HG02610 (cell line): ENCODE measurements at regions not wholly inside any gene's neighbourhood (a gene's known extent, or its start where the extent isn't known, plus 50 kb on each side); places are given as distances from the start of the nearest gene placed in this dataset.

Experiments used
- ATAC-seq: cut with Tn5 transposase; IDR thresholded peaks from one replicate; pipeline ENCODE4 v1.9.1; 2021; ENCODE audit warnings: mild to moderate bottlenecking, moderate library complexity; ENCODE audit not compliant: unreplicated experiment

GRCh38 chr2:67851016-67851415, 211.8 kb downstream of the C1D start:
- ATAC-seq = no peak

GRCh38 chr2:67851956-67852824, 210.6 kb downstream of the C1D start:
- no peak for ATAC-seq

DNA sequence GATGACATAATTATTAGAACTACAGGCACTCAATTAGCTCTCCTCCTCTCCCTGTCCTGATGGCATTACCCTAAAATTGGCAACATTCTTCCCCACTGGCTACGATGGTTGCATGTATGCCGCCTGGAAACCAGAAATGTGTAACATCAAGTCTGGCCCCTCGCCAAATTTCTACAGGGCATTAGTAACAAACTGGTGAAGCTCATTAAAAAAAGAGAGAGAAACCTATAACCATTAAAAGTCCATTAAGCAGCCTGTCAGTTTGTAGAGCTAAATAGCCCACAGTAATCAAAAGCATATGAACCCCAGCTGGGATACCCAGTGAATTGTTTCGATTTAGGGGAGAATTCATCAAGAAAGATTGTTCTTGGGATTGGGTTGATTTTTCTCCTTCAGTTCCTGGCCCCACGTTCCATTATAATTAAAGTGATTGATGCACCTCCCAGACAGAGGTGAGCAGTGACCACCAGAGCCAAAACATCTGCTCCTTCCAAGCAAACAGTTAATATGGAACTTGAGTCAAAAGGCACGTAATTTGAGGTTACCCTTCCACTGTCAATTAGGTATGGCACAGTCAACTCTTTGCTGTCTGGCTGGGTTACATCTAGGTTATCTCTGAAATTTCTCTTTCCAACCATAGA, 208.6 kb downstream of the C1D start:
- ATAC-seq = no peak

- ATAC-seq = no peak
Measured at GRCh38 chr2:67854798-67855197, 208.0 kb downstream of the C1D start.

- ATAC-seq = no peak
Measured at GRCh38 chr2:67856866-67857265, 205.9 kb downstream of the C1D start.

DNA sequence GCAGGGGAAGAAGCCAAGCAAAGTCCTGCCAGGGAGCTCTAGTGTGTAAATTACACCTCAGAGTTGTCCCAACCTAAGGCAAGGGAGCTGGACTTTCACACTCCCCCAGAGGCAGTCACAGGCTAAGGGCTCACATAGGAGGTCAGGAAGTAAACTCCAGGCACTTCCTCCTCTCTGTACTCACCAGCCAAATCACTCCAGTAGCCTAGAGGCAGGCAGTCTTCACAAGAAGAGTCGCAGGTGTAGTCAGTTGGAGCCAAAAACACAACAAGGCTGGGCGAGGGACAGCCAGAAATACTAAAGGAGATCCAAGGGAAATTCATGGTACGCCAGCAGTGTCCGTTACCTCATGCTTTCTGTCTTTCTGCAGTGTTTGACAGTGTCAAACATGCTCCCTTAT, 205.0 kb downstream of the C1D start:
- no peak for ATAC-seq

DNA sequence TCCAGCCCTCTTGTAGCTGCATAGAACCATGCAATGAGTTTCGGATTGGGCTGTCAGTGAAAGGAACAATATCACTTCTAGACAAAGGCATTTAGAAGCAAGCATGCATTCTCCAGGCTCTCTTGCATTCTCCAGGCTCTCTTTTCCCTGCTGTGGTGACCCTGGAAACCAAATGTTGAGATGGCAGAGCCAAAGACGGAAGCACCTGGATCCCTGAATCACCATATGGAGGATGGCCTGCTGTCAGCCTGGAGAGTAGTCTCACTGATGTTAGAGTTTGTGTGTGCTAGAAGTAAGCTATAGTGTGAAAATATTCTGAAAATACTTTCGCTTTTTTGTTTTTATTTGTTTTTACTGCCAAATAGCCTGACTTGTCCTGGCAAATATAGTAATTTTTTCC, 203.9 kb downstream of the C1D start:
- ATAC-seq = no peak

- no peak for ATAC-seq
Measured at GRCh38 chr2:67865917-67866316, 196.9 kb downstream of the C1D start.

GRCh38 chr2:67867735-67868134, 195.1 kb downstream of the C1D start:
- ATAC-seq = no peak

GRCh38 chr2:67871686-67872412, 191.0 kb downstream of the C1D start:
- no peak for ATAC-seq

DNA sequence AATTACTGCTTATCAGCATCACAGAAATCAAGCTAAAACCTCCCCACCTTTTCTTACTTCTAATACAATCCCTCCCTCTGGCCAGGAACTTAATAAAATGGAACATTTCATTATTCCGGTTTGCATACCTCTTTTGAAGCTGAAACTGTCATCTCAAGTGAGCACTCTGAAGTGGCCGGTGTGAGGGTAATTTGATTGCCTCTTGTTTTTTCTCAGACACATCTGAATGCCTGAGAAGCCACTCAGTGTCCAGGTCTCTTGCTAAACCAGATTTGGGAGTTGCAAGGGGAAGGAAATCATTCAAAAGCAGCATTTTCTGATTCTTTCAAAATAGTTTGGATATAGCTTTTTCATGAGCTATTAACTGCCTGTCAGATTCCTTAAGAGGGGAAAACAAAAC, 190.3 kb downstream of the C1D start:
- no peak for ATAC-seq

DNA sequence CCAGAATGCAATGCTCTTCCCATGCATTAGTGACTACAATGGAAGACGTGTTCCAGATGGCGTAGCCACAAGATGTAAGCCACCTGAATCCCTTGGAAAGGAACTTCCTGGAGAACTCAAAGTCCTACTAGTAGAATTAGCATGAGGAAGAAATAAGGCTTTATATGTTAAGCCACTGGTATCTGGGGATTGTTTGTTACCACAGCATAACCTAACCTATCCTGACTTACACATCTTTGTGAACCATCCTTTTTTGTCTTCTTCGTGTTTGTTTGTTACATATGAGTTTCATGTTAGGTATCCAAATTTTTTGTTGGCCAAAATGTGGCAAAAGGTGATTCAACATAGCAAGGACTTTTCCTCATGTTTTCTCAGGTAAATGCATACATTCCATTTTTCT, 188.9 kb downstream of the C1D start:
- no peak for ATAC-seq

GRCh38 chr2:67876176-67876575, 186.6 kb downstream of the C1D start:
- no peak for ATAC-seq

DNA sequence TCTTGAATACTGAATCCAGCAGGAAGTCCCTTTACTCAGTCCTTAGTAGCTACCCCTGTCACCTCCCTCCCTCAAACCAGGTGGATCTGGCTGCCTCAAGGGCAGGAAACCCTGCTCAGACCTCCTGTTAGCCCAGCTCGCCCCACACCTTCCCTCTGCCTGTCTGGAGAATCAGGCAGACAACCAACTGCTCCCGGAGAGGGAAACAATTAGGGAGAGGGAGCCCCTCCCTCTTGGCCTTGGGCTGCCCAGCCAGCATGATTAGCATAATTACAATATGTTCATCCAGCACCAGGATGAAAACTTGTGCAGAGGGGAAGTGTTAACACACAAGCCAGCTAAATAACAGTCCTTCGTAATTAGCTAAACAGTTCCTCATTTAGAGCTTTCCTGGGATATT, 185.5 kb downstream of the C1D start:
- ATAC-seq = no peak

DNA sequence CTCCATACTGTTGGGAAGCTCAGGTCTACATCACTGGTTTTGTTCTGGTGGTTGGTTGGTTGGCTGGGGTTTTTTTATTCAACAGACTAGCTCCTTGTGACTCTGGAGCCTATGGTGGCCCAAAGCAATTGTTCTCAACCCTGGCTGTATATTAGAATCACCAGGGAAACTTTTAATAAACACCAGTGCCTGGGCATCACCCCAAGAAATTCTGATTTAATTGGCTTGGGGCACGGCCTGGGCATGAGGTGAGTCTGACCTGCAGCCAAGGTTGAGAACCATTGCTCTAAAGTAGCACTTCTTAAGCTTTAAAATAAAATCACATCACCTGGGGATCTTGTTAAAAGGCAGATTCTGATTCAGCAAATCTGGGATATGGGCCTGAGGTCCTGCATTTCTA, 184.1 kb downstream of the C1D start:
- no peak for ATAC-seq

- no peak for ATAC-seq
Measured at GRCh38 chr2:67879586-67880290, 183.1 kb downstream of the C1D start.

DNA sequence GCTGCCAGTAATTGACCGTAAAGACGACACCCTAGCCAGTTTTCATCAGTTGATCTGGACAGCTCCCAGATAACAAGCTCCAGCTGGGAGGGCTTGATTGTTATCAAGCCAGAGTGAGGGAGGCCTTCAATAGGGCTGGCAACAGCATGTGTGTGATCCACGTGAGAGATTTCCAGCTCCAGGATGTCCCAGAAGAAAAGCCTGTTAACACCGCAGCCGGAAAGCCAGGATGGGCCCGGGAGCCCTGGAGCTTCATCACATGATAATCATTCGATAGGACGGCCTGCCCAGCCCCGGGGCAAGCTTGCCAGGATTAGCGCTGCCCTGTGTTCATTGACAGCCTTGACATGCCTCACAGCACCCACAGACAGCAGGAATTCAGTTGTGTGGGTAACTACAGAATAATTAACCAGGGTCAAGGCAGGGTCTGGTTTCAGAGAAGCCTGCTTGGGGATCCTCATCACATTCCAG, 182.5 kb downstream of the C1D start:
- ATAC-seq = no peak

GRCh38 chr2:67881816-67882215, 181.0 kb downstream of the C1D start:
- no peak for ATAC-seq

DNA sequence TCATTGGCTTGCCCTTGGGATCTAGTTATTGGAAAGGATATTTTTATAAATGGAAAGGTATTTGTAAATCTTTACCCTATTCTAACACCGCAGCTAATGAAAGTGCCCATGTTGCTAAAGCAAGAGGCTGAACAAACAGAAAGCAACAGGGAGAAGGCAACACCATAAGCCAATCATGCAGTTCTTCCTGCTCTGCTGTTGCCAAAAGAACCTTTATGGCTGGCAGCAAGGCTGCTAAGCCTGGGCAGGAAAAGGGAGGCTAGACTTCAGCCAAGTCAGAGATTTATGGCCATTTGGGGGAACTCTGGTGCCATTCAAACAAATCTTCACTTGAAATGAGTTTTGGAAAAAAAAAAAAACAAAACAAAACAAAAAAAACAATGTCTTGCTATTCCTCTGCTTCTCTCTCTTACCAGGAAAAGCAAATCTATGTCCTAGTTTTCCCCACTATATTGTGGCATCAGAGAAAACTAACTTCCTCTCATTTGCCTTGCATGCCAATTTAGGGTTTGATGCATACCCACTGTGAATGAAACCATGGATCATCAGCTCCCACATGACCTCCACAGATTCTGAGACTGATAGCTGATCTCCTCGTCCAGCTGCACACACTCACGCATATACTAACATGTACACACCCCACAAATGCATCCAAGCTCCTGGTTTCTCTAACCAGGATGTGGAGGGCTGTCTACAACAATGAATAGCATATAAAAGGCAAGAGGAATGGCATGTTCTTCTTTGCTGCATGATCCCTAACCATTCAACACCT, 179.3 kb downstream of the C1D start:
- ATAC-seq = no peak

GRCh38 chr2:67888351-67889005, 174.3 kb downstream of the C1D start:
- no peak for ATAC-seq
